Right lobe of liver (tissue), 4 donors: ENCODE measurements at regions not wholly inside any gene's neighbourhood (a gene's known extent, or its start where the extent isn't known, plus 50 kb on each side); places are given as distances from the start of the nearest gene placed in this dataset.

Experiments used
- CTCF ChIP-seq, 4 donors: fragments of 200-600 bp in 3 of 4; fragments of 450-650 bp in 1 of 4; IDR thresholded peaks; one replicate each; pipeline versions ENCODE4 v1.5.1 to v1.8.0; 2016 to 2022; ENCODE audit warnings: antibody characterized with exemption in 4 of 4, mild to moderate bottlenecking in 2 of 4
- POLR2A ChIP-seq: fragments of 450-650 bp; IDR thresholded peaks from one replicate; pipeline ENCODE4 v1.6.1; 2017; ENCODE audit warnings: antibody characterized with exemption, mild to moderate bottlenecking
- donor health status: DM: no; HTN: no; CAD: no.
- donor health status: DM: no; HTN: no; CAD: no.
- donor health status: DM: no; HTN: yes; CAD: no.

GRCh38 chr5:58117542-58117941 is 342.3 kb downstream of the PLK2 start:
- TF ChIP-seq CTCF (IDR thresholded peaks at IDR 0.05) = no peak
- TF ChIP-seq POLR2A = no peak
